Stimulated activated CD4-positive, alpha-beta T cell treated with anti-CD3 and anti-CD28 coated beads, Interleukin-15, amount 100 ng/mL, for 24 hours (primary cell): ENCODE measurements at regions not wholly inside any gene's neighbourhood (a gene's known extent, or its start where the extent isn't known, plus 50 kb on each side); places are given as distances from the start of the nearest gene placed in this dataset.

Source experiments
- DNase-seq: peaks from one replicate; pipeline ENCODE4 v3.0.0-alpha.2; 2020

DNA sequence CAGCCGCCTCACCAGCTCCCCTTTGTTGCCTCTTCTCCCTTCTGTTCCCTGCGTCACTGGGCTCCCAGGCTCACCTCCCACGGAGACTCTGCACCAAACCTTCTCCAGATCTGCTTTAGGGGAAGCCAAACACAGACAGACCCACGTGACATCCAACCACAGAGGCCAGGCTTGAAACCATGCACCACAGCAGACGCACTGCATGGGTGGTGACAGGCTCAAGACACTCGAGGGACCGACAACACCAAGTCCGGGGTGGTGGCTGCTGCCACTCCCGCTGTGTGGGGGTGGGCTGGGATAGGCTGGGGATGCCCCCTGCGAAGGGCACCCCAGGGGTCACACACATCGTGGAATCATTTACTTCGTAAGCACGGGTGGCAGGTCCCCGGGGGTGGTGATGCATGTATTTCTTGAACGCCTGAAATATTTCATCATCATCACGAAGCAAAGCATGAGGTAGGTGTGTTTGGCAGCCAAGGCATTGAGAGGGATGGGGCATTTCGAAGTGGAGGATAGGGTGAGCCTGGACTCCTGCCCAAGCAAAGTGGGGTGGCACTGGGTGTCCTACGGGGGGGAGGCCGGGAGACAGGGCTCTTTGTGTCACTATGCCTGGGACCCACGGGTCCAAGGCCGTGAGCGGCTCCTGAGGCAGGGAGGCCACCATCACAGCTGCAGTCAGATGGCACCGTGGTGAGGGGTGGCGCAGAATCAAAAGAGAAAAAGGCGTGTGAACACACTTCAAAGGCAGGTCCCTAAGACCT is 66.8 kb upstream of the RFLNA start:
- DNase-seq = peak; percentile 9

DNA sequence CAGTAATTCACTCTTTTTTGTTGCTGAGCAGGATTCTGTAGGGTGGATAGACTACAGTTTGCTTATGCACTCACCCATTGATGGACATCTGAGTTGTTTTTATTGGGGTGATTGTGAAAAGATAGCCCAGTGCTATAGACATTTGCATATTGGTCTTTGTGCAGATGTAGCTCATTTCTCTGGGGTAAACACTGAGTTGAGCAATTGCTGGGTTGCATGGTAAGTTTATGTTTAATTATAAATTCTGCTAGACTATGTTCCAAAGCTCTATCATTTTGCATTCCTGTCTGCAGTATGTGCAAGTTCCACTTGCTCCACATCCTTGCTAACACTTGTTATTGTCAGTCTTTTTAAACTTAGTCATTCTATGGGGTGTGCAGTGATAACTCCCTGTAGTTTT is 65.4 kb upstream of the RFLNA start:
- no peak for DNase-seq

DNA sequence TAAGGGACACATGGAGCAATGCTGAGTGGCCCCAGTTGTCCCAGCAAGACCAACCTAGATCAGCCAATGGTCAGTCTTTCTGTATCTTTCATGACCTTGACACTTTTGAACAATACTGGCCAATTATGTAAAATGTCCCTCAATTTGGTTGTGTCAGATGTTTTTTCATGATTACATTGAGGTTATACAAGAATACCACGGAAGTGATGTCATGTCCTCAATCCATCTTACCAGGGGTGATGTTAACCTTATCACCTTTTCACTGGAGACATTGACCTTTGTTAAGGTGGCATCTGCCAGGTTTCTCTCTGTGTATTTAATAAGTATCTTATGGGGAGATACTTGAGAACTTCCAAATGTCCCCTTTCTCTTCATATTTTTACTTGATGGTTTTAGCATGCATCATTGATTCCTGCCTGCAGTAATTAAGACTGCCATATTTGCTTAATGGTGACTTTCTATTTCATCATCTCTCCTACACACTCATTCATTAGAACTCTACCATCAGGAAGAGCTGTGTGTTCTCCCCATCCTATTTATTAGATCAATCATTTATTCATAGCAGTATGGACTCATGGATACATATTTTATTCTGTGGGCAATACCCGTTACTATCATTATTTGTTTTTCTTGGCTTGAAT is 64.7 kb upstream of the RFLNA start:
- no peak for DNase-seq

DNA sequence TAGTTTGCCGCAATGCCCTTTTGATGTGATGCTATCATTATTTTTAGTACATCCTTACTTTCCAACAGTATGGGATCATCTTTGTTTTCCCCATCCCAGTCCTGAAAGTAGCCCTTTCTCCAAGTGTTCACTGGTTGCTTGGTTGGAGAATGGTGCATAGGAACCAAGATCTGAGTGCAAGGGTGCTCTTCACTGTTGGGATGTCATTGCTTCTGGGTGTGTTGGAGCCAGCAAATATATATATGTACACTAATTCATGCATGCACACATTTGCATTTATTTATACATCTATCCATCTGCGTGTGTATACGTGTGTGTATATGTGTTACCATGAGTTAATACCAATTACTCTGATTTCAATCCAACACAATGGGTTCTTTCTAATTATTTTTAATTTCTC is 64.1 kb upstream of the RFLNA start:
- no peak for DNase-seq

GRCh38 chr12:124231980-124232653 is 62.8 kb upstream of the RFLNA start:
- no peak for DNase-seq

GRCh38 chr12:124232654-124232987 is 62.3 kb upstream of the RFLNA start:
- DNase-seq = no peak

DNA sequence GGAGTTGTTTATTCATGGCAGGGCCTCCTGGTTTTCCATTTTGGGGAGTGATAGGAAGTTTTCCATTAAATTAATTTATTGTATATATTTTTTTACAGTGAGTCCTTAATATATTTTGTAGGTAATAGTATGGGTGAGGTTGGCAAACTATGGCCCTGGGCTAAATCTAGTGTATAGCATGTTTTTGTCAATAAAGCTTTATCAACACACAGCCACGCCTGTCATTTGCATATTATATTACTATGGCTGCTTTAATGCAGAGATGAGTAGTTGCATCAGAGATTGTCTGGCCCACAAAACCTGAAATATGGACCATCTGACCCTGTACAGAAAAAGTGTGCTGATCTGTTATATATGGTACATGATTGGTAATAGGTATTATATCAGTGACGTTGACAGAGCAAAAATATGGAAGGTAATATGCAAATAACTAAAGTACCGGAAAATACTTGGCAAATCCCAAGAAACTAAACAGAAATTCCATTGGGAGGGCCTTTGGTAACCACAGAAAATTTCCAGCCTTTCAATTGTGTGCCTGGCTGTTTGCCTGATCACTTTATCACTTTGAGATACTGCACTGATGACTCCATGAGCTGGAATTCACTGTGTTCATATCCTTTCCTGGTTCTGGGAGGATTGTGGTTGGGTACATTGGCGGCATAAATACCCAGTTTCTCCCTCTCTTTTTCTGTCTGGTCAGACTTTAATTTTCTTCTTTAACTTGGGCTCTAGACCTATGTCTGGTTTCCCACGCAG is 61.7 kb upstream of the RFLNA start:
- no peak for DNase-seq

DNA sequence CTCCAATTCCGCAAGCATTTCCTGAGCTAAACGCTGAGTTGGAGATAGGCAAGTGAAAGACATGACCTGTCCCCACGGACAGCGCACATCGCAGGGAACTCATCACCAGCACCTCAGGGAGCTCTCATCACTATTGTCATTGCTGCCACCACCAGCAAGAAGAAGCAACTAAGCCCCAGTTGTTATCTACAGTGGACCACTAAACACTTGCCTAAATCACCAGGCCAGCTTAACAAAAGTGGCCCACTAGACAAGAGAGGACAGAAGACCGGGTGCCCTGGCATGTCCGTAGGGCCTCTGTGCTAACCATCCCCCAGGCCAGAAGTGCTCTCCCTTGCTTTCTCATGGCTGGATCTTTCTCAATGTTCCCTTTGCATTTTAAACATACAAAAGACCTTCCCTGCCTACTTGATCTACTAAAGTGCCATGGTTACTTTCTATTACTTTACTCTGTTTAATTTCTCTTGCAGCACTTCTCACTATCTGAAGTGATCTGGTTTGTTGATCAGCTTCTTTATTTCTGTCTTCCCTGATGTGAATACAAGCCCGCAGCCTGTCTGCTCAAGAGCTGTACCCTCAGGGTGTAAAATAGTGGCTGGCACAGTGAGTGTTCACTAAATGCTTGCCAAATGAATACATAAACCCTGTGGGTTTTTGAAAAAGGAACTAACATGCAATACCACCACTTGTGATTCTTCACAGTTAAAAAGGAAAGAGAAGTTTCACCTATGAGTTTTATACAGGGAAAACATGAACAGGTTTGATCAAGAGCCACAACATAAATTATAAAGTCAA is 60.9 kb upstream of the RFLNA start:
- DNase-seq = no peak

DNA sequence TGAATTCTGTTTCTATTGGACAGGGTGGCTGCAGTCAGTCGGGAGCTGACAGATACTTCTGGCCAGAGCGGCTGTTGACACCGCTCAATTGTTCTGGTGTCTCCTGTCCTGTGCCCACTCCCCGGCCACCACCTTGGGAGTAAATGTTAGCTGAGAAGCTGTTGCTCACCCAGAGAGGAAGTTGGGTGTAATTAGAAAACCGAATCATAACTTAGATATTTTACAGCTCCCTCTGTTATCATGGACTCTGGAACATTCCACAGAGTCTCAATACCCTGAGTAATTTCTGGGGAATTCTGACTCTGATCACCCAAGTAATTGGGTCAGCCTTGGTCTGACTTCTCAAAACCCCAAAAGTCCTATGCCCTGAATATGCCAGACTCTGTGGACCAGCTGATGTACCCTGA is 58.3 kb upstream of the RFLNA start:
- no peak for DNase-seq

GRCh38 chr12:124238886-124239285 is 56.0 kb upstream of the RFLNA start:
- no peak for DNase-seq

DNA sequence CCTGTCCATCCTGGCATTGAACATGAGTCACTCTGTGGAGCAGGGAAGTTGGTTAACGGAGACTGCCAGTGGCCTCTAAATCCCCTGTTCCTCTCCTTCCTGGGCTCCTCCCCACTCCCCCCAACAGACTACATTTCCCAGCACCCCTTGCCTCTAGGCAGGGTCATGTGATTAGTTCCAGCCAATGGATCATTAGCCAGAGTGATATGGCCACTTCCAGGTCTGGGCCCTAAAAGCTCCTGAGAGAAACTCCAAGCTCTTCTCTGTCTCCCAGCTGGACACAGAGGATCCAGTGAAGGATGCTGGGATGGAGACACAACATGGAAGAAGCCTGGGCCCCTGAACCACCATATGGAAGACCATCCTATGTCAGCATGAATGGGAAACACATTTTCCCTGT is 54.4 kb upstream of the RFLNA start:
- DNase-seq = no peak

GRCh38 chr12:124241776-124242528 is 52.9 kb upstream of the RFLNA start:
- DNase-seq = no peak

DNA sequence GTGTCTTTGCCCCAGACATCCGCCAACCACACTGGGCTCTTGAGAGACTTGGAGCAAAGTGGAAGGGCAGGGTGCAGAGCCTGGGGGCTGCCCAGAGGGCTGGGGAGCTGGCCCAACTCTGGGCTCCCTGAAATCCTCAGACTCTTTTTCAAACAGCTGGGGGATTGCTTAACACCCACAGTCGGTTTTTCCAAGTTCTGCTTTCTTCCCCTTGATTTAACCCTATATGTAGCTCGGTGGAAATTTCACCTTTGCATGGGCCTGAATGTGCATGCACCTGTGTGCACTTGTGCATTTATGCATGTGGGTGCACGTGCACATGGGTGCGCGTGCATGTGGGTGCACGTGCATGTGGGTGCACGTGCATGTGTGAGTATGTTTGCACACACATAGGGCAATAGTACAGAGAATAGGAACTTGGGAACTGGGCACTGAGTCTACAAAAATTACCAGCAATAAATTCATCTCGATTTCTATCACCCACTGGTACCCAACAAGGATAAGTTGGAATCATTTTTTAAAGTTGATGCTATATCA is 52.3 kb upstream of the RFLNA start:
- DNase-seq = no peak

DNA sequence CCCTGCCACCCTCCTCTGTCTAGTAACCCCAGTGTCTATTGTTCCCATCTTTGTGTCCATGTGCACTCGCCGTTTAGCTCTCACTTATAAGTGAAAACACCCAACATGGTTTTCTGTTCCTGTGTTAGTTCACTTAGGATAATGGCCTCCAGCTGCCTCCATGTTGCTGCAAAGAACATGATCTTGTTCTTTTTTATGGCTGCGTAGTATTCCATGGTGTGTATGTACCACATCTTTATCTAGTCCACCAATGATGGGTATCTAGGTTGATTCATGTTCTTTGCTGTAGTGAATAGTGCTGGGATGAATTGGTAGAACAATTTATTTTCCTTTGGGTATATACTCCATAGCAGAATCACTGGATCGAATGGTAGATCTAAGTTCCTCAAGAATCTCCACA is 51.0 kb upstream of the RFLNA start:
- DNase-seq = no peak
